GM12892 (cell line): ENCODE measurements at regions not wholly inside any gene's neighbourhood (a gene's known extent, or its start where the extent isn't known, plus 50 kb on each side); places are given as distances from the start of the nearest gene placed in this dataset.
"Not testable (repeated sequence)": the region's sequence is repeated elsewhere in the genome, so short reads cannot be mapped to it uniquely, and the experiment has no call there.

ENCODE experiments used
- POLR2A ChIP-seq: IDR thresholded peaks from 2 replicates; pipeline ENCODE4 v1.6.1; 2011; ENCODE audit warnings: low read depth, low read length, control low read depth
- POLR2AphosphoS5 ChIP-seq: IDR thresholded peaks from 2 replicates; pipeline ENCODE4 v1.6.1; 2011; ENCODE audit warnings: low read depth, low read length, control low read depth

DNA sequence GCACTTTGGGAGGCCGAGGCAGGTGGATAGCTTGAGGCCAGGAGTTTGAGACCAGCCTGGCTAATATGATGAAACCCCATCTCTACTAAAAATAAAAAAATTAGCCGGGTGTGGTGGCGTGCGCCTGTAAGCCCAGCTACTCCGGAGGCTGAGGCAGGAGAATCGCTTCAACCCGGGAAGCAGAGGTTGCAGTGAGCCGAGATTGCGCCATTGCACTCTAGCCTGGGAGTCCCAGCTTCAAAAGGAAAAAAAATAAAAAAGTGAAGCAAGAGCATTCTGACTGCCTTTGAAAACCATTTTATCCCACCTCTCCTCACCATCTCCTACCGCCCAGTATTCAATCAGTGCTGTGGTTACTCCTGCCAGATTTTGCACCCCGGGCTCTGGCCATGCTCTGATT, 50.5 kb upstream of the AKIRIN2 start:
- not testable (repeated sequence) for TF ChIP-seq POLR2AphosphoS5, POLR2A
